Hepatocyte (in vitro differentiated cells): ENCODE measurements at regions not wholly inside any gene's neighbourhood (a gene's known extent, or its start where the extent isn't known, plus 50 kb on each side); places are given as distances from the start of the nearest gene placed in this dataset.

Experiments
- DNase-seq: peaks from one replicate; pipeline ENCODE4 v3.0.0-alpha.2; 2016; ENCODE audit warnings: low spot score
- H2AFZ ChIP-seq: fragments of 200-600 bp; sonication (generic); 2 replicates; pipeline ENCODE4 v1.6.0; 2016; ENCODE audit warnings: antibody characterized with exemption, mild to moderate bottlenecking
- H3K27ac ChIP-seq: fragments of 200-600 bp; sonication (generic); 2 replicates; pipeline ENCODE4 v1.5.1; 2016; ENCODE audit warnings: mild to moderate bottlenecking
- H3K27me3 ChIP-seq: fragments of 200-600 bp; sonication (generic); 2 replicates; pipeline ENCODE4 v1.6.1; 2016
- H3K36me3 ChIP-seq: fragments of 200-600 bp; sonication (generic); replicated peaks from 2 replicates; pipeline ENCODE4 v1.5.1; 2016; ENCODE audit warnings: low read depth; ENCODE audit not compliant: insufficient read depth
- H3K4me1 ChIP-seq: fragments of 200-600 bp; sonication (generic); 2 replicates; pipeline ENCODE4 v1.5.1; 2016; ENCODE audit warnings: mild to moderate bottlenecking, moderate library complexity; ENCODE audit not compliant: insufficient read depth
- H3K4me2 ChIP-seq: fragments of 200-600 bp; sonication (generic); 2 replicates; pipeline ENCODE4 v1.6.0; 2016
- H3K4me3 ChIP-seq: fragments of 200-600 bp; sonication (generic); 2 replicates; pipeline ENCODE4 v1.5.1; 2016; ENCODE audit warnings: mild to moderate bottlenecking
- H3K79me2 ChIP-seq: fragments of 200-600 bp; sonication (generic); 2 replicates; pipeline ENCODE4 v1.6.0; 2017; ENCODE audit warnings: mild to moderate bottlenecking
- H3K9me2 ChIP-seq: fragments of 200-600 bp; sonication (generic); replicated peaks from 2 replicates; pipeline ENCODE4 v1.6.0; 2017; ENCODE audit warnings: mild to moderate bottlenecking; ENCODE audit not compliant: insufficient read depth
- H3K9me3 ChIP-seq: fragments of 200-600 bp; sonication (generic); 2 replicates; pipeline ENCODE4 v1.5.1; 2016; ENCODE audit warnings: low read depth, mild to moderate bottlenecking
- H4K20me1 ChIP-seq: fragments of 200-600 bp; sonication (generic); 2 replicates; pipeline ENCODE4 v1.6.0; 2016; ENCODE audit warnings: mild to moderate bottlenecking; ENCODE audit not compliant: insufficient read depth, poor library complexity, severe bottlenecking
- EZH2 ChIP-seq: fragments of 200-600 bp; sonication (generic); IDR thresholded peaks from 2 replicates; pipeline ENCODE4 v1.6.1; 2016; ENCODE audit warnings: antibody characterized with exemption, mild to moderate bottlenecking, borderline replicate concordance
- EZH2phosphoT487 ChIP-seq: fragments of 200-600 bp; sonication (generic); IDR thresholded peaks from one replicate; pipeline ENCODE4 v1.6.1; 2018; ENCODE audit warnings: antibody characterized with exemption, mild to moderate bottlenecking, low read depth, moderate library complexity; ENCODE audit not compliant: unreplicated experiment, severe bottlenecking
- WGBS: methylation state at CpG from one replicate; pipeline ENCODE4 v1.1.6; 2016; ENCODE audit warnings: low lambda C conversion rate; ENCODE audit errors: missing lambda C conversion rate; 5-methylcytosine and 5-hydroxymethylcytosine counted together
- TF ChIP-seq, protein P1 (sequence below): fragments of 200-600 bp; sonication (generic); IDR thresholded peaks from 2 replicates; pipeline ENCODE4 v1.5.1; 2016; ENCODE audit warnings: antibody characterized with exemption, mild to moderate bottlenecking; ENCODE audit not compliant: poor library complexity

DNA sequence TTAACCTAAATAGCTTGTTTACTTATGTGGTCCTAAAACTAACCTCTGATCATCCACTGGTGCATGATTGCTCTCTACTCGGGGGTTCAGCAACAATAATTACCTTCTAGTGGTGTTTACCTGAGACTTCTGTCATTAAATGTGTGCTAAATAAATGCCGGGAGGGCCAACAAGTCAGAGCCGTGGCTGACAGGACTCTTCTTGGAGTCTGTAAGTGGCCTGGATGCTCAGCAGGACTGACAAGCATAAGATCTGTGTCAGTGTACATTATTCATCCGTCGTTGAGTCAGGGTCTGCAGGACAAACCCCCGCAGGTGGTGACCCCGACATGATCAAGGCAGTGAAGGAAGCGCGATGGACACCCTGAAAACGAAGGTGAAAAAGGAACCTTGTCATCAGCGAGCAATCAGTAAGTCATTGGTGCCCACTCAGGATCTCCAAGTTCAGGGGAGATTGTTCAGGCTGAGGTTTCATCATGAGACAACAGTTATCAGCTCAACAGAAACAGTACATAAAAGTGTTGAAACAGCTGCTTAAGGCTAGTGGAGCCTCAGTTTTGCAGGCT, 1466.9 kb downstream of the UQCRFS1 start:
- H3K27ac ChIP-seq = no peak overlapping the region
- DNase-seq = no peak

GRCh38 chr19:27744926-27745768, 1467.8 kb downstream of the UQCRFS1 start:
- DNase-seq = no peak
- H3K79me2 ChIP-seq = no peaks in the 10 kb centered on the region

More for the DNA sequence above, 1466.9 kb downstream of the UQCRFS1 start:
- Histone ChIP-seq H2AFZ (no peak overlapping the region), H3K79me2 (no peaks in the 10 kb centered on the region), H3K4me3 (no peak overlapping the region), H3K27me3 (no peaks in the 10 kb centered on the region), H3K9me3 (no peaks in the 10 kb centered on the region), H3K4me2 (no peak overlapping the region), H4K20me1 (no peaks in the 10 kb centered on the region), H3K36me3 (no peaks in the 10 kb centered on the region), H3K9me2 (no peaks in the 10 kb centered on the region), H3K4me1 (no peaks in the 10 kb centered on the region)
- TF ChIP-seq, protein P1, sequence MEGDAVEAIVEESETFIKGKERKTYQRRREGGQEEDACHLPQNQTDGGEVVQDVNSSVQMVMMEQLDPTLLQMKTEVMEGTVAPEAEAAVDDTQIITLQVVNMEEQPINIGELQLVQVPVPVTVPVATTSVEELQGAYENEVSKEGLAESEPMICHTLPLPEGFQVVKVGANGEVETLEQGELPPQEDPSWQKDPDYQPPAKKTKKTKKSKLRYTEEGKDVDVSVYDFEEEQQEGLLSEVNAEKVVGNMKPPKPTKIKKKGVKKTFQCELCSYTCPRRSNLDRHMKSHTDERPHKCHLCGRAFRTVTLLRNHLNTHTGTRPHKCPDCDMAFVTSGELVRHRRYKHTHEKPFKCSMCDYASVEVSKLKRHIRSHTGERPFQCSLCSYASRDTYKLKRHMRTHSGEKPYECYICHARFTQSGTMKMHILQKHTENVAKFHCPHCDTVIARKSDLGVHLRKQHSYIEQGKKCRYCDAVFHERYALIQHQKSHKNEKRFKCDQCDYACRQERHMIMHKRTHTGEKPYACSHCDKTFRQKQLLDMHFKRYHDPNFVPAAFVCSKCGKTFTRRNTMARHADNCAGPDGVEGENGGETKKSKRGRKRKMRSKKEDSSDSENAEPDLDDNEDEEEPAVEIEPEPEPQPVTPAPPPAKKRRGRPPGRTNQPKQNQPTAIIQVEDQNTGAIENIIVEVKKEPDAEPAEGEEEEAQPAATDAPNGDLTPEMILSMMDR = no peak
- TF ChIP-seq EZH2 = no peak
- 92% methylated on average over 11 of the region's 11 CpGs for WGBS

GRCh38 chr19:27742041-27742440, 1470.9 kb downstream of the UQCRFS1 start:
- no peaks in the 10 kb centered on the region for H4K20me1 ChIP-seq
- no peak overlapping the region for H2AFZ ChIP-seq
- H3K79me2 ChIP-seq = no peaks in the 10 kb centered on the region
- 90% methylated on average over 3 of the region's 3 CpGs for WGBS
- no peaks in the 10 kb centered on the region for H3K36me3 ChIP-seq
- DNase-seq = no peak
- H3K4me2 ChIP-seq = no peak overlapping the region
- H3K4me3 ChIP-seq = no peak overlapping the region
- H3K9me2 ChIP-seq = no peaks in the 10 kb centered on the region
- no peaks in the 10 kb centered on the region for H3K4me1 ChIP-seq
- TF ChIP-seq EZH2phosphoT487 = no peak
- TF ChIP-seq EZH2 = no peak
- TF ChIP-seq, protein P1 = no peak
- H3K27me3 ChIP-seq = no peaks in the 10 kb centered on the region
- no peaks in the 10 kb centered on the region for H3K9me3 ChIP-seq
- no peak overlapping the region for H3K27ac ChIP-seq

More at GRCh38 chr19:27744926-27745768, 1467.8 kb downstream of the UQCRFS1 start:
- Histone ChIP-seq H3K27me3 (no peaks in the 10 kb centered on the region), H3K4me3 (no peak overlapping the region), H4K20me1 (no peaks in the 10 kb centered on the region), H3K9me2 (no peaks in the 10 kb centered on the region), H3K4me1 (no peaks in the 10 kb centered on the region), H3K36me3 (no peaks in the 10 kb centered on the region), H2AFZ (no peak overlapping the region), H3K4me2 (no peak overlapping the region), H3K27ac (no peak overlapping the region), H3K9me3 (no peaks in the 10 kb centered on the region)
- TF ChIP-seq EZH2phosphoT487 = no peak
- no peak for TF ChIP-seq EZH2
- TF ChIP-seq, protein P1 = no peak
- WGBS = 87% methylated on average over 10 of the region's 10 CpGs
